ENCODE measurements at regions not wholly inside any gene's neighbourhood (a gene's known extent, or its start where the extent isn't known, plus 50 kb on each side); places are given as distances from the start of the nearest gene placed in this dataset.
"Not testable (repeated sequence)": the region's sequence is repeated elsewhere in the genome, so short reads cannot be mapped to it uniquely, and the experiment has no call there.

DNA sequence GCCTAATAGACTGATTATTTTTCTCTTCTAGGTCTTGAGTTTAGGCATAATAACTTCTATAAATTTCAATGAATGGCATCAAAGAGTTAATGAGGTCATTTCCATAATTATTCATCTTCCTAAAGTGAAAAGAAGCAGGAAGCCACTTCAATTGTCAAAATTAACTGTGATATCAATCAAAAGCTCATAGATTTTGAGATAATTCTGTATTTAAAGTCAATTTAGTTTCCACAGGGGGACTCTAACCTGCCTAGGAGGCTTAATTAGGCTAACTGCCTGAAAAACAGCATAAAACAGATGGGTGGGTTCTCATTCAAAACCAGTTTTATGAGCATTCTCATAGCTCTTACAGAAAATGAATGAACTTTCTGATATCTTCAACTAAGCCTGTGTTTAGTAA is 177.8 kb downstream of the OTOL1 start:
- ATAC-seq (no peak), DNase-seq (no peak)
- ChIA-PET POLR2A (ENCODE audit: unreplicated experiment) (no interaction called here), CTCF (no interaction called here)
- no peak overlapping the region for H3K4me3 ChIP-seq (ENCODE audit: low read length)
- no peaks in the 10 kb centered on the region for H3K27me3 ChIP-seq (ENCODE audit: low read length)
- BruUV-seq (replicated peaks), result no TSS peak
- no peak overlapping the region for H3K9ac ChIP-seq (ENCODE audit: low read length)
- TF ChIP-seq EZH2 (IDR thresholded peaks at IDR 0.05; ENCODE audit: low read length, unreplicated experiment) (no peak), CTCF (conservative IDR thresholded peaks at IDR 0.05; ENCODE audit: low read depth, low read length) (no peak), EZH2phosphoT487 (IDR thresholded peaks at IDR 0.05; ENCODE audit: borderline replicate concordance, low read length) (no peak)
- no peaks in the 10 kb centered on the region for H3K4me1 ChIP-seq (ENCODE audit: insufficient read depth, low read length)
- intact Hi-C loops (cut with micrococcal nuclease), result no loop called here
- no peaks in the 10 kb centered on the region for H3K9me3 ChIP-seq (ENCODE audit: low read length)
- no peaks in the 10 kb centered on the region for H3K9me2 ChIP-seq (replicated peaks; ENCODE audit: low read length)
- no peaks in the 10 kb centered on the region for H3K79me2 ChIP-seq (ENCODE audit: low read length)
- H2AFZ ChIP-seq (ENCODE audit: low read length), result no peak overlapping the region
- no peaks in the 10 kb centered on the region for H3F3A ChIP-seq (ENCODE audit: low read length, unreplicated experiment)
- no peaks in the 10 kb centered on the region for H3K36me3 ChIP-seq (ENCODE audit: low read depth, low read length)
- H3K4me2 ChIP-seq (ENCODE audit: low read length), result no peak overlapping the region
- no peaks in the 10 kb centered on the region for H4K20me1 ChIP-seq (ENCODE audit: low read length)
- no peak overlapping the region for H3K27ac ChIP-seq (ENCODE audit: low read length)

DNA sequence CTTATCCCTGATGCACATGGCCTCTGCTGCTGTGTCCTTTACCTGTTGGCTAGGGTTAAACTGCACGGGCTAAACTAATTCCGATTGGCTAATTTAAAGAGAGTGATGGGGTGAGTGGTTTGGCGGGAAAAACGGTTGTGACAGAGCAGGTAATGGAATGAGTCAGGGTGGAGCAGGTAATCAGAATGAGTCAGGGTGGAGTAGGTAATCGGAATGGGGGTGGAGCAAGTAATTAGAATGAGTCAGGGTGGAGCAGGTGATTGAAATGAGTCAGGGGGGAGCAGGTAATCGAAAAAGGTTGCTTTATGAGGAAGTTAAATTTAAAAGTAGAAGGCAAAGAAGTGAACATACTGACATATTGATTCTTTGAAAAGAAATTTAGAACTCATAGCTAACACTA is 185.2 kb downstream of the OTOL1 start:
- H3K4me2 ChIP-seq (ENCODE audit: low read length); H3K9ac ChIP-seq (ENCODE audit: low read length); BruUV-seq (replicated peaks); POLR2A ChIA-PET (ENCODE audit: unreplicated experiment); H3K27ac ChIP-seq (ENCODE audit: low read length); intact Hi-C loops (cut with micrococcal nuclease); H4K20me1 ChIP-seq (ENCODE audit: low read length); ATAC-seq; H3K27me3 ChIP-seq (ENCODE audit: low read length); H3K36me3 ChIP-seq (ENCODE audit: low read depth, low read length); CTCF ChIA-PET; H3F3A ChIP-seq (ENCODE audit: low read length, unreplicated experiment); H3K4me3 ChIP-seq (ENCODE audit: low read length); H3K9me3 ChIP-seq (ENCODE audit: low read length); H2AFZ ChIP-seq (ENCODE audit: low read length); H3K9me2 ChIP-seq (replicated peaks; ENCODE audit: low read length); H3K79me2 ChIP-seq (ENCODE audit: low read length): not testable (repeated sequence)
- H3K4me1 ChIP-seq (ENCODE audit: insufficient read depth, low read length), result peaks cover 10% of the 10 kb centered on the region
- peak; percentile 54 for DNase-seq

DNA sequence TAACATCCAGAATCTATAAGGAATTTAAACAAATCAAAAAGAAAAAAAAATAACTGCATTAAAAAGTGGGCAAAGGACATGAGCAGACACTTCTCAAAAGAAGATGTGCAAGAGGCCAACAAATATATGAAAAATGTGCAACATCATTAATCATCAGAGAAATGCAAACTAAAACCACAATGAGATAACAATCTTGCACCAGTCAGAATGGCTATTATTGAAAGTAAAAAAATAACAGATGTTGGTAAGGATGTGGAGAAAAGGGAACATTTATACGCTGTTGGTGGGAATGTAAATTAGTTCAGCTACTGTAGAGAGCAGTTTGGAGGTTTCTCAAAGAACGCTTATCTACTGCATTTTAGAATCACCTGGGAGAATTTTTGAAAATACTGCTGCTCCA is 186.1 kb downstream of the OTOL1 start:
- TF ChIP-seq EZH2phosphoT487 (IDR thresholded peaks at IDR 0.05; ENCODE audit: borderline replicate concordance, low read length) (no peak), CTCF (conservative IDR thresholded peaks at IDR 0.05; ENCODE audit: low read depth, low read length) (no peak)
- no peaks in the 10 kb centered on the region for H3K79me2 ChIP-seq (ENCODE audit: low read length)
- no peaks in the 10 kb centered on the region for H3K36me3 ChIP-seq (ENCODE audit: low read depth, low read length)
- peaks cover 10% of the 10 kb centered on the region for H3K4me1 ChIP-seq (ENCODE audit: insufficient read depth, low read length)
- intact Hi-C loops (cut with micrococcal nuclease), result no loop called here
- ChIA-PET POLR2A (ENCODE audit: unreplicated experiment) (no interaction called here), CTCF (no interaction called here)
- no peak overlapping the region for H3K4me3 ChIP-seq (ENCODE audit: low read length)
- no peaks in the 10 kb centered on the region for H4K20me1 ChIP-seq (ENCODE audit: low read length)
- H3K4me2 ChIP-seq (ENCODE audit: low read length), result 0 out of 2 replicates have a peak overlapping the region, but pooled peaks have one; percentile 7
- H2AFZ ChIP-seq (ENCODE audit: low read length), result no peak overlapping the region
- no peaks in the 10 kb centered on the region for H3F3A ChIP-seq (ENCODE audit: low read length, unreplicated experiment)
- no peaks in the 10 kb centered on the region for H3K9me2 ChIP-seq (replicated peaks; ENCODE audit: low read length)
- ATAC-seq, result no peak; the same call in 1 of the 2 replicates
- H3K9me3 ChIP-seq (ENCODE audit: low read length), result no peaks in the 10 kb centered on the region
- H3K27me3 ChIP-seq (ENCODE audit: low read length), result no peaks in the 10 kb centered on the region
- no peak overlapping the region for H3K27ac ChIP-seq (ENCODE audit: low read length)
- no peak overlapping the region for H3K9ac ChIP-seq (ENCODE audit: low read length)
- peak; percentile 52 for DNase-seq
- BruUV-seq (replicated peaks), result no TSS peak
